GM21528 (cell line): ENCODE measurements at regions not wholly inside any gene's neighbourhood (a gene's known extent, or its start where the extent isn't known, plus 50 kb on each side); places are given as distances from the start of the nearest gene placed in this dataset.
"Not testable (repeated sequence)": the region's sequence is repeated elsewhere in the genome, so short reads cannot be mapped to it uniquely, and the experiment has no call there.

ENCODE experiments used
- ATAC-seq: cut with Tn5 transposase; IDR thresholded peaks from one replicate; pipeline ENCODE4 v1.9.1; 2021; ENCODE audit warnings: mild to moderate bottlenecking, moderate library complexity; ENCODE audit not compliant: unreplicated experiment, low FRiP score

DNA sequence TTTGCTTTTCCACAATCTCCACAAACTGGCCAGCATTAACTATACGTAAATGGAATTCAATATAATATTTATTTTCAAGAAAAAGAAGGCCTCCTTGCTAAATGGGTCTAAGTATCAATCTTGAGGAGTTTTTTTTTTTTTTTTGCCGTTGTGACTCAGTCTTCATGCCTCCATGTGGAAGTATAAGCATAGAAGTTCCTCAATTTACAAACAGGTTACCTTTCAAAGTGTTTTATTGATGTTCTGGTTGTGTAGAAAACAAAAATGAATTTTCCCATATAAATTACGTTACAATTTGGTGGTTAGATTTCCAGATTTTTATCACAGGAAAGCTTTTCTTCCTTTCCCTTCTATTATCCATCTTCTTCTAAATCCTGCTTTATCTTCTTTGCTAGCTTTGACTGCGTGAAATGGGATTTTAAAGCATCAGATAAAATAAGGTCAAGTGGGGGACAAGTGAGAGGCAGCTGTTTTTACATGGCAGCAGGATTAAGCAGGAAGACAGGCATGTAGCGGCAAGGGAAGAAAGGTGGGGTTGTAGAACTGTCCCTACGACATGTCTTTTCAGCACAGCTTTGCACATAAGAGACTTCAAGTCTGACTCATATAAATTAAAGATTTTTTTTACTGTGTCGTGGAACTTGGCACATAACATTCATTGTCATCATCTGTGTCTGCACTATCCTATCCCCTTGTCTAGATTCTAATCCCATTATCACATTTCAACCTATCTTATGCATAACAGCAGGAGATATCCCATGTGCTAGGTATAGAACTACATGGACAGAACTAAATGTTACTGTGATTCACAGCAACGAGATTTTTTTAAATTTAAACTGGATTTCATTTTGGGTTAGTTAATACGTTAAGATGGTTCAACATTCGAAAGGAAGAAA is 135.3 kb upstream of the FAM3C start:
- no peak for ATAC-seq

DNA sequence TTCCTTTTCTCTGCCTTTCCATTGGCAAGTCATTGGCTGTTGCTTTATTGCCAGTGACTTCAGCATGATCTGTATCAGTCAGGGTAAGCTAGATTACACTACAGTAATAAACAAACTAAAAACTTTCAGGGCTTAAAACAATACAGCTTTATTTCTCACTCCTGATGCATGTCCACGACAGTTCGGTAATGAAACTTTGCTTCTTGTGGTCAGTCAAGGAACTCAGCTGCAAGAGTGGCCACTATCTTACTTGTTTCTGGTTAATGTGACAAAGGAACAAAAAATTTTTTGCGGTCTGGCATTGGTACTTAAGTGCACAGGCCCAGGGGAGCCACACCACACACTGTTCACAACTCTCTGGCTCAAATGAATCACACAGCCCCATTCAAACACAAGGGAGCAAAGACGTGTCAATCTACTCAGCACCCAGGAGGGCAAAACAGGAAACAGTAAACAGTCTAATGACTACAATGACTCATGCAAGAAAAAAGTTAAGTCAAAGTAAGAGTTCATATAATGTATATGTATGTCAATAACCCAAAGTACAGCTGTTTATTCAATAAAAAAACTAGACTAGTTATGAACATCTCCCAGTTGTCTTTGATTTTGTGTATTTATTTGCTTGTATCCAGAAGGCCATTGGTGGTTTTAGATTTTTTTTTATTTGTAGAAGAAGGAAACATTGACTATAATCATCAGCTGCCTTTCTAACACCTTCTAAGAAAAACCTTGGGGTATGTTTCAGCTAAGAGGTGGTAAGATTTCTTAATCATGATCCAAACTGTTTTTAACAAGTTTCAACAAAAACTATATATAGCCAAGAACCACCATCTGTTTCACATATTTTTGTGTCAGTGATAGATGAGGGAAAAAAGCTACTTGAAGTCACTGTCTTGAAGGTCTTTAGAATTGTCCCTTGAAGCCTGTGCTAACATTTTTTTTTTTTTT is 134.4 kb upstream of the FAM3C start:
- peak; percentile 100 for ATAC-seq

DNA sequence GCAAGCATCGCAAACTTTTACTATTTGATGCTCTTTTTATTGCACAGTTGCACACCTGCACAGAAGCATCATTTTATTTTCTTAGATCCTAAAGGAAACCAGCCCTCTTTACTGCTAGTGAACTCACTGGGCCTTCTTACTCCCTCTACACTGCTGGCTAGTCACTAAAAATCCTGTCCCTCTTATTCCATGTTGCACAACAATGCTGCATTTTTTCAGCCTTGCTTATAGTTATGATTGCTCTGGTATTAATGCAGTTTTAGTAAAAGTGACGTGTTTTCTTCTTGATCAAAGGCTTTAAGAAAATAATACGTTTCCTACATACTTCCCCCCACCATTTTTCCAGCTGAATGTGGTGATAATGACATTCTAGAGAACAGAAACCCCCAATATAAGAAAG is 132.9 kb upstream of the FAM3C start:
- ATAC-seq, result no peak

DNA sequence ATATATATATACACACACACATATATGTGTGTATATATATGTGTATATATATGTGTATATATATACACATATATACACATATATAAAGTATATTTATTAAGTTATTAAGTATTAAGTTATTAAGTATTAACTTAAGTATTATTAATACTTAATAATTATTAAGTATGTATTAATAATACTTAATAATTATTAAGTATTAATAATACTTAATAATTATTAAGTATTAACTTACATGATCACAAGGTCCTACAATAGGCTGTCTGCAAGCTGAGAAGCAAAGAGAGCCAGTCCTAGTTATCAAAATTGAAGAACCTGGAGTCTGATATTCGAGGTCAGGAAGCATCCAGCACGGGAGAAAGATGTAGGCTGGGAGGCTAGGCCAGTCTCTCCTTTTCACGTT is 130.1 kb upstream of the FAM3C start:
- ATAC-seq, result not testable (repeated sequence)

DNA sequence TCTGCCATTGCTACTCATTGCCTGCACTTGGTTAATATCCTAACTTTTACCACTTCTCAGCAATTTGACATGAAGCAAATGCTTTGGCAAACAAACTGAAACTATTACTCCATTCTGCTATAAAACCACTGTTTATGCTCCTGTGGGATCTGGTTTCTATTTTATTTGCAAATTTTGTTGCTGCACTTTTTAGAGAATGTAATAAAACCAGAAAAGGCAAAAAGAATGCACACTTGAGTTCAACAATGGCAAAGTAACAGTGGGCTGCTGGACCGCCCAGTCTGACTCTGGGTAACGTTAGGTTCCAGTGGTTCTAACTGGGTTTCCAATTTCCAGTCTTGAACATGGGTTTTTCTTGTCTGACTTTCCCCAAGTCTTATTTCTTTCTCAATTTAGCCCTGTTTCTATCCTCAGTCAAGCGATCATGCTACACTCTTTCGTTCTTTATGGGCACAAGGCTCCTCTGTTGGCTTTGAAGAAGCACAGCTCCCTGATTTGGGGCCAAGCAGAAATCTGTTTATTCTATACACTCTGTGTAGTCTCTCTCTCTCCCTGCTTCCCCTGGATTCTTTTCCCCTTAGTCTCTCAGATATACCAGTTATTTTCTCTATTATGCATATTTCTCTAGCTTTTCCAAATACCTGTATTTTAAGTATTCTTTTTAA is 129.2 kb upstream of the FAM3C start:
- no peak for ATAC-seq

DNA sequence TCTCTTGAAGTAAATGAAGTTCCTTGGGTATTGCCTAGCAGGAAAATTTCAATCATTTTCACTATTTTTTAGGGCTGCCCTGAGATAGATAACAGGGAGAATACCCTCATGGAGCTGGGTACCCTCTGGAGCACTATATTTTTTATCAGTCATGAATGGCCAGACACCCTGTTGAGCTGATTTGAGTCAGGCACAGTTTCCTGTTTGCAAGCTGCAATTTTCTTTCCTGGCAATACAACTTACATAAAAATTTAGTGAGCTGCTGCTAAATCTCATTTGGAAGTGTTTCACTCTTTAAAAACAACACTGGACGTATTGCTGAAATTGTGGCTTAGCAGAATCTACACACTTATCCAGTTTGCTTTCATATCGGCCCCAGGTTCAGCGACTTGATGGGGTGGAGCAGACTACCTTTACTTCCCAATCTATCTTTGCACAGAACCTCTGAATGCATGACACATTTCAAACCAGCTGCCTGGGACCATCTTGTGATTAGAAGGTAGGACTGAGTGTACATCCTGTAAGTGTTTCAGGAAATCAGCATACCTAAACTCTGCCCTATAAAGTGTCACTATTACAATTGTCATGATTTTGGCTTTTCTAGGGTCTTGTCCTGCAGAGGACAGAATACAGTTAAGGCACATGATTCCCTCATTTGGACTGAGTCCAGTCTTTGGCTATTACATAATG is 125.7 kb upstream of the FAM3C start:
- no peak for ATAC-seq

DNA sequence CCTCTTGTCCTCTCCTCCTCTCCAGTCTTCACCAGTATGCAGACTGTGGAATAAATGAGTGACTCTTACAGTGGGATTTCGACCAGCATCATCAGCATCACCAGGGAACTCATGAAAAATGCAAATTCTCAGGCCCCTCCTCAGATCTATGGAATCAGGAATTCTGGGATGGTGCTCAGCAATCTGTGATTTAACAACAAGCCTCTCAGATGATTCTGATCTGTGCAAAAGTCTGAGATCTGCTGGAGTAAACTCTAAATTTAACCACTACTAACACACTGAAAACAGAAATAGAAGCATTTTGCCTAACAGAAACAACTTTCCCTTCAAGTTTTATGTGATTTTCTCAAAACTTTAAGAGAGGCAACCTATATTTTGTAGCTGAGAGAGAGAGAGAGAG is 124.8 kb upstream of the FAM3C start:
- ATAC-seq, result no peak

DNA sequence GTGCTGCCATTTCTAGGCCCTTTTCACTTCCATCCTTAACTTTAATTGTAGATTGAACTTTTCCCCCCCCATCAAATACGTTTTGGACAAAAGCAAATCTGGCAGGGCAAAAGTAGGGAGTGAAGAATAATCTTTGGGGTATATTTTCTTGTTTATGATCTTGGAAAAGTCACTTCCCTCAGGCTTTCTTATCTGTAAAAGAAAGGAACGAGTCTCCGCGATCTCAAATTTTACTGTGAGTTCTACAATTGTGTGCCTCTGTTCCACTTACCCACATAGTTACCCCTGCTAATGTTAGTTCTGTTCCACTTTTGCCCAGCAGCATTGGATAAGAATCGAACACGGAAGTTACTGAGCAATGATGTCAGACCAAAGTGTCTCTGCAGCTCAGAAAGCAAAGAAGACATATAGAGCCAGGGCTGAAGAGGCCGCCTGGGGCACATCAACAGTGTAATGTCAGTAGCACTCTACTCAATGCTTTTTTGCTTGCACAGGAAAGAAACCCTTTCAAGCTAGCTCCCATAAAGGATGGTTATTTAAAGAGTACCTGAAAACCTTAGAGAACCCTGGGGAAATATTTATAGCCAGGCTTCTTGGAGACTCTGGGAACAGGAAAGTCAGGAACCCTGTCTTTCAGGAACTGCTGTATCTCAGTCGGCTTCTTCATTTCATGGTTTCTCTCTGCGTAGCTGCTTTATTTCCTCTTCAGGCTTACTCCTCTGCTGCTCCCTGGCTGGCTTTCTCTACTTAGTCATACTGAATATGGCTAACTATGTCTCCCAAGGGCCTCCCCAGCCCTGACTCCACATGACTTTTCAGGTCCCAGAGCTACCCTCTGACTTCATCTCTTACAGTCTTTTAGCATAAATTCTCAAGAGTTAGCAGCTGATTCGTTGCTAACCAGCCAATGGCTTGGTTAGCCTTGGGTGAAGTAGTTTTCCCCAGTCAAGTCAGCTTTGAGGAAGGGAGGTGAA is 123.7 kb upstream of the FAM3C start:
- peak; percentile 82 for ATAC-seq

DNA sequence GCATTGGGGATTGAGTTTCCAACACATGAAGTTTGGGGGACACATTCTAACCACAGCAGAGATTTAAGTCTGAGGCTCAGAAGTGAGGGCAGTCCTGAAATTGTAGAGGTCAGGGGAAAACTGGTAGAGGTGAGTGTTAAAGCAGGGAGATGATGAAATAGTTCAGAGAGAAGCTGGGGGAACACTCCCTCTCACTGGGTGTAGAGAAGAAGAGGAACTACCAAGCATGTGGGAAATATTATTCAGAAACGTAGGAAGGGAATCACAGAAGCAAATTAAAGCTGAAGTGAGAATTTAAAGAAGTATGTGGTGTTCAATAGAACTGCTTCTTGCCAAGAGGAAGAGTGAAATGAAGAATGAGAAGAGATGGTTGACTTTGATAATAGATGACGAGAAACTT is 121.5 kb upstream of the FAM3C start:
- ATAC-seq, result no peak

DNA sequence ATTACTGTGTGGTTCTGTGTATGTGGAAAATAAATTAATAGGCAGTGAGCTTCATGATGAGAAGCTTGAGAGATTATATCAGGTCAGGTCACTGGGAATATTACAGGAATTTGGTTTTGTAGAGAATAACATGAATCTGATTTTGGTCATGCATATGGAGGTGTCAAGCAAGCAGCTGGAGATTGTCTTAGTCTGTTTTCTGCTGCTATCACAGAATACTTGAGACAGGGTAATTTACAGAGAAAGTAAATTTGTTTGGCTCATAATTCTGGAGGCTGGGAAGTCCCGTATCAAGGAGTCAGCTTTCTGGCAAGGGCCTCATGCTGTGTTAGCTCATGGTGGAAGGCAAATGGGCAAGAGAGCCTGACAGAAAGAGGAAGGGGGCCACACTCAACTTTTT is 120.7 kb upstream of the FAM3C start:
- no peak for ATAC-seq

DNA sequence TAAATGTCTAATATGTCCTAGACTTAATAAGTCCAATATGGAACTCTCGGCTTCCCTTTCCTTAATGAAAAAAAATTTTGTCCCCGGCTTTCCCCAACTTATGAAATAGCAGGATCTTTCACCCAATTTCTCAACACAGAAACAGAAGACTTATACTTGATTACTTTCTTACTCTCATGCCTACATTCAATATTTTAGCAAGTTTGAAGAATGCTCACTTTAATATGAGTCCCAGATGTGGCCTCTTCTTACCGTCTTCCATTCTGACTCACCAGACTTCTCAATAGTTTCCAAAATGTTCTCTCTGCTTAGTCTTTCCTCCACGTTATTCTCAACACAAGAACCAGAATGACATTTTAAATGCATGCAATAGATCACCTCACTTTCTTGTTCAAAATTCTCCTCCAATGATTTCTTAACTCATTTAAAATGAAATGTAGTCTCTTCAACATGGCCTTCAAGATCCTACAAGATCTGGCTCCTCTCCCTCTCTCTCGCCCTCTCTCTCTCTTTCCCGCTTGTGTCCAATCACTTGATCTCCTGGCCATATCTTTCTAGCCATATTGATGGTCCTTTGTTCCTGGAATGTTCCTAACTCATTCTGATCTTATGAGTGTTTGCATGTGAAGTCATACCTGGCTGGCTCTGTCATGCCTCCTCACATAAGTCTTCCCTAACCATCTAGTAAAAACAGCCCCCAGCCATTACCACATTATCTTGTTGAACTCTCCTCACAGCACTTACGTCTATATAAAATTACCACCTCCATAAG is 119.7 kb upstream of the FAM3C start:
- no peak for ATAC-seq

DNA sequence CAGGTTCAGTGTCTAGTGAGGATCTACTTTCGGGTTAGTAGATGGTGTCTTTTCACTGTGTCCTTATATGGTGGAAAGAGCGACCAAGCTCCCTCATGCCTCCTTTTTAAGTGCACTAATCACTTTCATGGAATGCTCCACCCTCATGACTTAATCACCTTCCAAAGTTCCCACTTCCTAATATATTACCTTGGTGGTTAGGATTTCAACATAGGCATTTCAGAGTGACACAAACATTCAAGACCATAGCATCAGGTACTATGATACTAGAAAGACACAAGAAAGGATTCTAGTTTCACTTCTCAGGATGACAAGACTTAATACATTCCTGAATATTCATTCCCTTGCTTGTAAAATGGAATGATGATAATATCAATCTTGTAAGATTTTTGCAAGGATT is 119.1 kb upstream of the FAM3C start:
- ATAC-seq, result no peak

DNA sequence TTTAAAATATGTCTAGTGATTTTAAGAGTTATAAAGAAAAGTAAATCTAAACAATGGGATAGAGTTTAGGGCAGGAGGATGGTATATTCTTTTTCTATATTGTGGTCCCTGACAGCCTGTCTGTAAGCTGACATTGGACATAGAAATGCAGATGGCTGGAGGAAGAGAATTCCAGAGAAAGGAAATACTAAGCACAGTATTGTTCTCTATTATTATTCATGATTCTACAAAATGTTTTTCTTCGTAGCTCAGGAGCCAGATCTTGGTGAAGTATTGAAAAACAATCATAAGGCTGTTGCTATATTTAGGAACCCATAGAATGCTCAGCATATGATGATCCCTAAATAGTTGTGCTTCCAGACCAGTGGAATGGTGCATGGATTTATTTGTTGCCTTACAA is 117.0 kb upstream of the FAM3C start:
- ATAC-seq, result no peak

DNA sequence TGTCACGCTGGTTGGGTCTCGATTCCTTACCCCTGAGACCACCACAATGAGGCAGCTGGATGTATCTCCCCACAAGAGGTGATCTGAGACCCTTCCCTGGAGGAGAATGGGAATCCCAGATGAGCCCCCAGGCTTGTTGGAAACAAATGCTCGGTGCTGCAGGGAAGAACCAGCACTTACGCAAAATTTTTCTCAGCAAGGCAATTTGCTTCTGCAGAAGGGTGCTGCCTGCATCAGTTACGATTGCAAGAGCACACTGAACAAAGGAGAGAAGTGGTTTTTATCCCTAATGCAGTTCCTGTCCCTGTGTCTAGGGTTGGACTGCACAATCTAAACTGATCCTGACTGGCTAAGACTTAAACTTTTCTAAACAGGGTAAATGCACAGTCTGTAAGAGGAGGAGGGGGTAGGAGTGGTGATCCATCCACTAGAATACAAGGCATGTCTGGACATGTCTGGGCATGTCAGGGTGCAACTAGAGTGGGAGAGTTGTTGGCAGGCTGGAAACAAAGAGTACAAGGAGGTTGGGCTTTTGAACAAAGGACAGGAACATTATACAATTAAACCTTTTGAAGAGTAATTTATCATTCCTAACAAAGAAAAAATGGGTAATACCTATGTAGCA is 114.9 kb upstream of the FAM3C start:
- no peak for ATAC-seq

DNA sequence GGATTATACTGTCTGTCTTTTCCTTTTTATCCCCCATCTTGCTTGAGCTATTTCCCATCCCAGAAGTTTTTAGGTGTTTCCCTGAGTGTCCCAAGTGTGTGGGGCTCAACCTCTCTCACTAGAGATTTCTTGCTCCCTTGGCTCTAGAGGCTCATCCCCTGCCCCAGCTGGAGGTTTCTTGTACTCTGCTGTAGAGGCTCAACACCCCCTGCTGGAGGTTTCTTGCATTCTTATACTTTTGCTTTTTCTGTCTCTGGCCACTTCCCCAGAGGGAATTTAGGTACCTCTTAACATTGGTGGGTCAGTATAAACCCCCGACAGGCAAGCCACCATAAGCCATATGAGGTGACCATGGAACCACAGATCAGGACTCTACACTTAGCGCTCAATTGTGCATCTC is 114.2 kb upstream of the FAM3C start:
- ATAC-seq, result no peak

DNA sequence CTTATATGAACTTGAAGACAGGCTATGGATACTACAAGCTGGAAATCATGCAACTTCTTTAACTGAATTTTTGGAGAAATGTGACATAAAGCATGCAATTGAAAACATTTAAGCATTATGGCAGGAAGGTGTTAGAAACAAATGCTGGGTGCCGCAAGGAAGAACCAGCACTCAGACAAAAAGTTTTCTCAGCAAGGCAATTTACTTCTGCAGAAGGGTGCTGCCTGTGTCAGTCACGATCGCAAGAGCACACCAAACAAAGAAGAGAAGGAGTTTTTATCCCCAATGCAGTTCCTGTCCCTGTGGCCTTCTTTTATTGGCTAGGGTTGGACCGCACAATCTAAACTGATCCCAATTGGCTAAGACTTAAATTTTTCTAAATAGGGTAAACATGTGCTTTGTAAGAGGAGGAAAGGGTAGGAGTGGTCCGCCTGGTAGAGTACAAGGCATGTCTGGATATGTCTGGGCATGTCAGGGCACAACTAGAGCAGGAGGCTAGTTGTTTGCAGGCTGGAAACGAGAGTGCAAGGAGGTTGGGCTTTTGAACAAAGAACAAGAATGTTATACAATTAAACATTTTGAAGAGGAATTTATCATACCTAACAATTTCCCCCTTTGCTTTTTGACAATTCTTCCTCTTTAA is 109.6 kb upstream of the FAM3C start:
- ATAC-seq, result no peak

DNA sequence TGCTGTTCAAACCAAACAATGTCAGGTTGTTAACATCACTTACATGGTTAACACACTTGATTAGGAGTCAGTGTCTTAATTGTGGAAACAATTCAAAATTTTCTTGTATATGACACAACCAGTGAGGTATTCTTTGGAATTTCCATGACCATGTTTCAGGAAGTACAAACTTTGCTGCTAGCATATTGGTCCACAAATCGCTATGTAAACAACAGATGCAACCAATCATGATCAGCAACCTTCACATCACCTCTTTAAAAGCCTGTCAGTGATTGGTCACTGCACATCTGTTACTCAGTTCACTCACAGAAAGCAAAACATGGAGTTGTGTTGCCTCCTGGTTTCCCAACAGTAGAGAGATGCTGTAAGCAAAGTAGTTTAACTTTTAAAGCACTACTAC is 108.9 kb upstream of the FAM3C start:
- ATAC-seq, result no peak

DNA sequence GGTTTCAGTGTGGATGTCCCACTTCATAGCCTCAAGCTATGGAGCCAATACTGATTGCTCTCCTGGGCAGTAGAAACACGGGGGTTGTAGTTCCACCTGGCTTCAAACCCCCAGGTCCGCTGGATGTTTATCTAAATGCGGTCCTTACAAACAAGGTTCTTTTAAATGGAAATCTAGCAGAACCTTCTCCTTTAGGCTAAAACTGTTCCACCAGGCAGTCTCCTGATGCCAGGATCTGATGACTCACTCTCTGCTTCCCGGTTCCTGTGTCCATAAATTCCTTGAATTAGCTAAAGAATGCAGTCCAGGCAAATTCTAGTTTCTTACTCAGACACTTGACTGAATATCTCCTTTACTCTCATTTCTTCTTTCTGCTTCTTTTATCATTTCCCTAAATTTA is 108.4 kb upstream of the FAM3C start:
- no peak for ATAC-seq
